ENCODE measurements at regions not wholly inside any gene's neighbourhood (a gene's known extent, or its start where the extent isn't known, plus 50 kb on each side); places are given as distances from the start of the nearest gene placed in this dataset.
"Not testable (repeated sequence)": the region's sequence is repeated elsewhere in the genome, so short reads cannot be mapped to it uniquely, and the experiment has no call there.

DNA sequence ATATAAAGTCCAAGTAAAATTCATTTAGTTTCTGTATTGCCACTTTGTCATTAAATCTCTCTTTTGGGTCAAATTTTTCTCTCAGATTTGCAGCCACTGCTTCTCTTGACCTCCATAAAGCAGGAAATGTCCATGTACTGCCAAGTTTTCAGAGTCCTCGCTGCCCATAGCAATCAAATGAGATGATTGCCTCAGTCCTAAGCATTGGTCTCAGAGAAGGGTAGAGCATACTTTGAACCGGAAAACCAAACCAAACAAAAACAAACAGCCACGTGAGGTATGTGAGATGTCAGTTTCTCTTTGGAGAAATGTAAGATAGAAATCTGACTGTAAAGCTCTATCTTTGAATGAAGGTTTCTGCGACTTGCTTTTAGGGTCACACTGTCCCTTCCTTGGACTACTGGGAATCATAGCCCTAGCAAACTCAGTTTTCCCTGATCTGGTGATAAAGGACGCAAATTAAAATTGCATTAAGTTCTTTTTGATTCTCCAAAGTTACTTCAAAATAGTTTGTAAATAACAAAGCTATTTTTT, 505.4 kb upstream of the CITED2 start:
- no peak for DNase-seq (ENCODE audit: low read depth)
- TF ChIP-seq, protein P1, sequence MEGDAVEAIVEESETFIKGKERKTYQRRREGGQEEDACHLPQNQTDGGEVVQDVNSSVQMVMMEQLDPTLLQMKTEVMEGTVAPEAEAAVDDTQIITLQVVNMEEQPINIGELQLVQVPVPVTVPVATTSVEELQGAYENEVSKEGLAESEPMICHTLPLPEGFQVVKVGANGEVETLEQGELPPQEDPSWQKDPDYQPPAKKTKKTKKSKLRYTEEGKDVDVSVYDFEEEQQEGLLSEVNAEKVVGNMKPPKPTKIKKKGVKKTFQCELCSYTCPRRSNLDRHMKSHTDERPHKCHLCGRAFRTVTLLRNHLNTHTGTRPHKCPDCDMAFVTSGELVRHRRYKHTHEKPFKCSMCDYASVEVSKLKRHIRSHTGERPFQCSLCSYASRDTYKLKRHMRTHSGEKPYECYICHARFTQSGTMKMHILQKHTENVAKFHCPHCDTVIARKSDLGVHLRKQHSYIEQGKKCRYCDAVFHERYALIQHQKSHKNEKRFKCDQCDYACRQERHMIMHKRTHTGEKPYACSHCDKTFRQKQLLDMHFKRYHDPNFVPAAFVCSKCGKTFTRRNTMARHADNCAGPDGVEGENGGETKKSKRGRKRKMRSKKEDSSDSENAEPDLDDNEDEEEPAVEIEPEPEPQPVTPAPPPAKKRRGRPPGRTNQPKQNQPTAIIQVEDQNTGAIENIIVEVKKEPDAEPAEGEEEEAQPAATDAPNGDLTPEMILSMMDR (IDR thresholded peaks at IDR 0.05; ENCODE audit: insufficient read depth, low read depth, low read length, missing control alignments), result no peak
- no peak overlapping the region for H3K4me3 ChIP-seq (ENCODE audit: low read length)

GRCh38 chr6:139879241-139879640, 504.8 kb upstream of the CITED2 start:
- H3K4me3 ChIP-seq (ENCODE audit: low read length); DNase-seq (ENCODE audit: low read depth): not testable (repeated sequence)

DNA sequence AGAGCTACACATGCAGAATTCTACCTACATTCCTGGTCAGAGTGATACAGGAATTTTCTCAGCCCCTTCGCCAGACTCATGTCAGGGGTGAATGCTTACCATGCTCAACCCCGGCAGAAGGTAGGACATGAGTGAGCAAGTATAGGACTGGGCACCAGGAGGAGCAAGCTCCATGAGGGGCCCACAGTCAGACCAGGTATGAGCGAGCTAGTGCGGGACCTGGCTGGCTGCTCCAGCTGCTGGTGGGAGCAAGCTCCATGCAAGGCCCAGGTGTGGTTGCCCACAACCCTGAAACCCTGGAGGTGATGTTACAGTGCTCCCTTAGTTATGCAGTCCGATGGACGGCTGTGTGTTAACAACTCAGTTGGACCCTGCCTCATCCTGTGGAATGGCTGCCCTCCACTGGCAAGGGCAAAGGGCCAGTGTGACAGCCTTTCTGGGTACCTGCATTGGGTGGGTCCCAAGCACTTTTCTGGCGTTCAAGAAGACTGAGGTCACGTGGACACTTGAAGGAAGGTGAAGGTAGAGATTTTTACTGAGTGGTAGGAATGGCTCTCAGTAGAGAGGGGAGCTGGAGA, 503.5 kb upstream of the CITED2 start:
- H3K4me3 ChIP-seq (ENCODE audit: low read length), result no peak overlapping the region
- no peak for DNase-seq (ENCODE audit: low read depth)
- TF ChIP-seq, protein P1 (IDR thresholded peaks at IDR 0.05; ENCODE audit: insufficient read depth, low read depth, low read length, missing control alignments), result no peak

DNA sequence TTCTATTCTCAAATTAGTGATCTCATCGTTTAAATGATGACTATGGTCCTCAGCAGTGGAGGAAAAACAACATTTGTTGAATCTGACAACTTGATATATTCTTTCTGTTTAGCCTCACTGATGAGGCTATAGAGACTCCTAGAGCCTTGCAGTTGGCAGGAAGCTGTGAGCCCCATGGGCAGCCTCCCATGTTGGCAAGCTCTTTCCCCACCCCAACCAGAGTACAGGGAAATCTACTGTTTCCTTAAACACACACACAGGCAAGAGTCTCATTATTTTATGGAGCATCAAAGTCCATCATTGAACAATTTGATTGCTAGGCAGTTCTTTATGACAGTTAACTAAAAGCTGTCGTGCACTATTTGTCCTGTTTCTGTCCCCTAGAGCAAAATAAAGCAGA, 498.2 kb upstream of the CITED2 start:
- no peak for DNase-seq (ENCODE audit: low read depth)
- TF ChIP-seq, protein P1 (IDR thresholded peaks at IDR 0.05; ENCODE audit: insufficient read depth, low read depth, low read length, missing control alignments), result no peak
- no peak overlapping the region for H3K4me3 ChIP-seq (ENCODE audit: low read length)

DNA sequence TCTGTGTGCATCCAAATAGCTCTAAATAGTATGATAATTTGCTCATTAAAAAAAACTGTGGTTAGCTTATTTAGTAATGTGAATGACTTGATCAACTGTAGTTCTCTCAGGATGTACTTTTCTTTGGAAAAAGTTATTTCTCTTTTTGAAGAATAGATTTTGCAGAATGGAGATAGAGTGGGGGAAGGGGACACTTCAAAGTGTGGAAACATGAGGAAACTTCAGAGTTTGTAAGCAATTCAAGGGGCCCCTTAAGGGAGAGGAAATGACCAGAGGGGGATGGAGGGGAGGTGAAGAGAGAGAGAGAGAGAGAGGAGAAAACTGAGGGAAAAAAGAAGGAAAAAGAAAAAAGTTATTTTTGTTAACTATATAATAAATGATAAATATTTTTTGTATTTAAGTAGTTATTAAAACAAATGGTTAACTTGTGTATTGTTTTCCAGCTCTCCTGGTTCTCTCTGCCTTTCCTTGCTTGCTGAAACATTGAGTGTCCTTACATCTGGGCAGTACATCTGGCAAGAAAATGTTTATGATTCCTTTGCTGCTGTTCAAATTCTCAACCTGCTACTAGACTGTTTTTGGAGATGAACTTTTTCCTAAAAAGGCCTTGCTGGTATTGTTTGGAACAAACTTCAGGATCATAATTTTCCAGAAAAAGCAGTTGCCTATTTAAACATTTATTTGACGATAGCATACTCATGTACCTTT, 497.5 kb upstream of the CITED2 start:
- TF ChIP-seq, protein P1 (IDR thresholded peaks at IDR 0.05; ENCODE audit: insufficient read depth, low read depth, low read length, missing control alignments), result no peak
- no peak overlapping the region for H3K4me3 ChIP-seq (ENCODE audit: low read length)
- no peak for DNase-seq (ENCODE audit: low read depth)

- TF ChIP-seq, protein P1 (IDR thresholded peaks at IDR 0.05; ENCODE audit: insufficient read depth, low read depth, low read length, missing control alignments), result no peak
- DNase-seq (ENCODE audit: low read depth), result no peak
- H3K4me3 ChIP-seq (ENCODE audit: low read length), result no peak overlapping the region
Observed at GRCh38 chr6:139871165-139871710, 496.8 kb upstream of the CITED2 start.

- H3K4me3 ChIP-seq (ENCODE audit: low read length), result no peak overlapping the region
- TF ChIP-seq, protein P1 (IDR thresholded peaks at IDR 0.05; ENCODE audit: insufficient read depth, low read depth, low read length, missing control alignments), result no peak
Observed at GRCh38 chr6:139868576-139868975, 494.1 kb upstream of the CITED2 start.

More at GRCh38 chr6:139868576-139868975, 494.1 kb upstream of the CITED2 start:
- DNase-seq (ENCODE audit: low read depth), result no peak

Data from epithelial cell of esophagus (primary cell).